GM21717 (cell line): ENCODE measurements at regions not wholly inside any gene's neighbourhood (a gene's known extent, or its start where the extent isn't known, plus 50 kb on each side); places are given as distances from the start of the nearest gene placed in this dataset.
"Not testable (repeated sequence)": the region's sequence is repeated elsewhere in the genome, so short reads cannot be mapped to it uniquely, and the experiment has no call there.

Experiments
- ATAC-seq: cut with Tn5 transposase; IDR thresholded peaks from one replicate; pipeline ENCODE4 v1.9.1; 2021; ENCODE audit warnings: mild to moderate bottlenecking, moderate library complexity; ENCODE audit not compliant: unreplicated experiment

- no peak for ATAC-seq
These were observed 827.6 kb downstream of the SLC6A15 start for GRCh38 chr12:84085046-84085445.

- no peak for ATAC-seq
These were observed 833.0 kb downstream of the SLC6A15 start for GRCh38 chr12:84079626-84080025.

- no peak for ATAC-seq
These were observed 834.9 kb downstream of the SLC6A15 start for GRCh38 chr12:84077679-84078078.

GRCh38 chr12:84075991-84076390 lies 836.6 kb downstream of the SLC6A15 start:
- no peak for ATAC-seq

GRCh38 chr12:84073401-84073800 lies 839.2 kb downstream of the SLC6A15 start:
- no peak for ATAC-seq

- ATAC-seq, result no peak
These were observed 839.6 kb downstream of the SLC6A15 start for GRCh38 chr12:84072961-84073360.

- no peak for ATAC-seq
These were observed 842.3 kb downstream of the SLC6A15 start for GRCh38 chr12:84070292-84070691.

GRCh38 chr12:84069699-84070098 lies 842.9 kb downstream of the SLC6A15 start:
- ATAC-seq, result no peak

- no peak for ATAC-seq
These were observed 843.4 kb downstream of the SLC6A15 start for GRCh38 chr12:84069198-84069597.

GRCh38 chr12:84058136-84058535 lies 854.5 kb downstream of the SLC6A15 start:
- no peak for ATAC-seq

- no peak for ATAC-seq
These were observed 857.8 kb downstream of the SLC6A15 start for GRCh38 chr12:84054811-84055210.

- no peak for ATAC-seq
These were observed 864.7 kb downstream of the SLC6A15 start for GRCh38 chr12:84047881-84048280.

GRCh38 chr12:84046859-84047258 lies 865.7 kb downstream of the SLC6A15 start:
- ATAC-seq, result no peak

- ATAC-seq, result no peak
These were observed 869.2 kb downstream of the SLC6A15 start for GRCh38 chr12:84043355-84043754.

- ATAC-seq, result no peak
These were observed 874.4 kb downstream of the SLC6A15 start for GRCh38 chr12:84038242-84038641.

- no peak for ATAC-seq
These were observed 875.7 kb downstream of the SLC6A15 start for GRCh38 chr12:84036912-84037311.

- no peak for ATAC-seq
These were observed 876.8 kb downstream of the SLC6A15 start for GRCh38 chr12:84035766-84036165.

- ATAC-seq, result no peak
These were observed 877.7 kb downstream of the SLC6A15 start for GRCh38 chr12:84034871-84035270.

GRCh38 chr12:84033162-84033561 lies 879.4 kb downstream of the SLC6A15 start:
- ATAC-seq, result no peak

- ATAC-seq, result not testable (repeated sequence)
These were observed 893.9 kb downstream of the SLC6A15 start for GRCh38 chr12:84018556-84019179.

GRCh38 chr12:84016956-84017355 lies 895.6 kb downstream of the SLC6A15 start:
- no peak for ATAC-seq

GRCh38 chr12:83997423-83997822 lies 915.2 kb downstream of the SLC6A15 start:
- no peak for ATAC-seq

- ATAC-seq, result no peak
These were observed 915.9 kb downstream of the SLC6A15 start for GRCh38 chr12:83996671-83997070.
